Tibial artery (tissue), 4 donors: ENCODE measurements at regions not wholly inside any gene's neighbourhood (a gene's known extent, or its start where the extent isn't known, plus 50 kb on each side); places are given as distances from the start of the nearest gene placed in this dataset.

Experiments
- DNase-seq, 2 donors: peaks; one replicate each; pipeline ENCODE4 v3.0.0-alpha.2; 2019
- H3K27ac ChIP-seq, 2 donors: fragments of 200-600 bp; sonication (generic) in 1 of 2; 1 replicate in 1 of 2; 2 replicates in 1 of 2; pipeline ENCODE4 v1.5.1; 2018 to 2019; ENCODE audit warnings: mild to moderate bottlenecking in 1 of 2
- H3K27me3 ChIP-seq, 2 donors: fragments of 200-600 bp; sonication (generic) in 1 of 2; one replicate each; pipeline versions ENCODE4 v1.5.1 to v1.6.0; 2016 to 2019
- H3K36me3 ChIP-seq, 3 donors: fragments of 200-600 bp; sonication (generic) in 2 of 3; one replicate each; pipeline ENCODE4 v1.5.1; 2016 to 2019; ENCODE audit warnings: mild to moderate bottlenecking in 2 of 3
- H3K4me1 ChIP-seq, 4 donors: fragments of 200-600 bp; sonication (generic) in 2 of 4; 1 replicate in 3 of 4; 2 replicates in 1 of 4; pipeline ENCODE4 v1.5.1; 2016 to 2019
- H3K4me3 ChIP-seq, 2 donors: fragments of 200-600 bp; sonication (generic) in 1 of 2; 1 replicate in 1 of 2; 2 replicates in 1 of 2; pipeline ENCODE4 v1.5.1; 2018 to 2019; ENCODE audit warnings: mild to moderate bottlenecking in 2 of 2
- H3K9me3 ChIP-seq, 3 donors: fragments of 200-600 bp; sonication (generic) in 1 of 3; one replicate each; pipeline ENCODE4 v1.5.1; 2016 to 2019
- intact Hi-C: fragments of 100-400 bp; cut with DNase I; formaldehyde crosslinking; loops from one replicate; pipeline ENCODE4 v1.15.0; 2023; ENCODE audit warnings: low total_unique reads
- TF ChIP-seq, protein P1 (sequence below), 2 experiments: fragments of 200-600 bp in 1 of 2; fragments of 450-650 bp in 1 of 2; IDR thresholded peaks; one replicate each; pipeline ENCODE4 v1.5.1; 2017 to 2019; ENCODE audit warnings: antibody characterized with exemption in 2 of 2, mild to moderate bottlenecking in 1 of 2, moderate library complexity in 1 of 2

DNA sequence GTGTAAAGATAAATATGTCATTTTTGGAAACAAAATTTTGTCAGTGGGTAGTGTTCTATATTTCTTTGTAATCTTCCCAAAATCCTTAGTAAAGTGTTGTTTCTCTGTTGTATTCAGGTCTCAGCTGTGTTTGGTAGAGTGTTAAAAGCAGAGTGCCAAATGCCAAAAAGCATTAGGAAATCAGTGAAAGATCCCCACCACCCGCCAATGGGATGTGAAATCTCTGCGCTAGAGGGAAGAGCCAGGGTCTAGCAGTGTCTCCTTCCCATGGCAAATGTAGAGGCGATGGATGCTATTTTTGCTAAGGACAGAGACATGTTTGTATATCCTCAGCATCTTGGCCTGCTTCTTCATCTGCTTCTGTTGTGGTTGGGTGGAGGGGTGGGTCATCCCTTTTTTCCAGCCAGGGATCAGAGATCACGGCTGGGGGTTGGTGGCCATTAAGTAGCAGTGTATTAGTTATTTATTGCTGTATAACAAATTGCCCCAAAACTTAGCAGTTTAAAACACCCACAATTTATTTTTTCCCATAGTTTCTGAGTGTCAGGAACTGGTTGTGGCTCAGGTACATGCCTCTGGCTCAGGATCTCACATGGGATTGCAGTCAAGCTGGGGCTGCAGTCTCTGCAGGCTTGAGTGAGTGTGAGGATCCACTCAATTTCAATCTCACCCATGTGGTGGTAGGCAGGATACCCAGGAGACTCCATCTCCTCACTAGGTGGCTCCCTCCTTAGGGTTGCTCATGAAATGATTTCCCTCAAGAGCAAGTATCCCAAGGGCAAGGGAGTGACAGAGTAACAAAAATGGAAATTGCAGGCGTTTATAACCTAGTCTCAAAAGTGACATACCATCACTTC is 211.9 kb downstream of the MYCN start:
- no peak overlapping the region for H3K4me3 ChIP-seq
- intact Hi-C loops, result no loop called here
- H3K4me1 ChIP-seq, result no peaks in the 10 kb centered on the region
- H3K27ac ChIP-seq, result no peak overlapping the region
- TF ChIP-seq, protein P1, sequence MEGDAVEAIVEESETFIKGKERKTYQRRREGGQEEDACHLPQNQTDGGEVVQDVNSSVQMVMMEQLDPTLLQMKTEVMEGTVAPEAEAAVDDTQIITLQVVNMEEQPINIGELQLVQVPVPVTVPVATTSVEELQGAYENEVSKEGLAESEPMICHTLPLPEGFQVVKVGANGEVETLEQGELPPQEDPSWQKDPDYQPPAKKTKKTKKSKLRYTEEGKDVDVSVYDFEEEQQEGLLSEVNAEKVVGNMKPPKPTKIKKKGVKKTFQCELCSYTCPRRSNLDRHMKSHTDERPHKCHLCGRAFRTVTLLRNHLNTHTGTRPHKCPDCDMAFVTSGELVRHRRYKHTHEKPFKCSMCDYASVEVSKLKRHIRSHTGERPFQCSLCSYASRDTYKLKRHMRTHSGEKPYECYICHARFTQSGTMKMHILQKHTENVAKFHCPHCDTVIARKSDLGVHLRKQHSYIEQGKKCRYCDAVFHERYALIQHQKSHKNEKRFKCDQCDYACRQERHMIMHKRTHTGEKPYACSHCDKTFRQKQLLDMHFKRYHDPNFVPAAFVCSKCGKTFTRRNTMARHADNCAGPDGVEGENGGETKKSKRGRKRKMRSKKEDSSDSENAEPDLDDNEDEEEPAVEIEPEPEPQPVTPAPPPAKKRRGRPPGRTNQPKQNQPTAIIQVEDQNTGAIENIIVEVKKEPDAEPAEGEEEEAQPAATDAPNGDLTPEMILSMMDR (IDR thresholded peaks at IDR 0.05), result no peak
- H3K9me3 ChIP-seq, result no peaks in the 10 kb centered on the region
- no peaks in the 10 kb centered on the region for H3K27me3 ChIP-seq
- no peaks in the 10 kb centered on the region for H3K36me3 ChIP-seq
- no peak for DNase-seq

DNA sequence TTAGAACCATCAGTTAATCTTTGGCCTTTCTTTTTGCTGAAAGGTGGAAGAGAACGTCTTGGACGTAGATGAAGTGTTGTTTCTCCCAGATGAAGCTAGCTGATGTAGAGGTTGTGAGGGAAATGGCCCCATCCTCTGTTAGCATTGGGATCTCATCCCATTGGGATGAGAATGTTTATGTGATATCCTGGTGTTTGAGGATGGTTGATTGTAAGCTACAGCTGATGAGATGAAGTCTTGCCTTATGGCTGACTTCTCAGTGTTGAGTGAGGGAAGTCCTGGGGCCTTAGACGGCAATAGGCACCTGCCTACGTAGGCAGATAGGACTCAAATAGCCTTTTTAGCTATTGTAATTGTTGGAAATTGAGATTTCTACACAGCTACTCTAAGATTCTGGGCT is 211.3 kb downstream of the MYCN start:
- Histone ChIP-seq H3K36me3 (no peaks in the 10 kb centered on the region), H3K9me3 (no peaks in the 10 kb centered on the region), H3K4me1 (no peaks in the 10 kb centered on the region), H3K27me3 (no peaks in the 10 kb centered on the region), H3K4me3 (no peak overlapping the region), H3K27ac (no peak overlapping the region)
- no peak for DNase-seq
- TF ChIP-seq, protein P1 (IDR thresholded peaks at IDR 0.05), result no peak
- intact Hi-C loops, result no loop called here

DNA sequence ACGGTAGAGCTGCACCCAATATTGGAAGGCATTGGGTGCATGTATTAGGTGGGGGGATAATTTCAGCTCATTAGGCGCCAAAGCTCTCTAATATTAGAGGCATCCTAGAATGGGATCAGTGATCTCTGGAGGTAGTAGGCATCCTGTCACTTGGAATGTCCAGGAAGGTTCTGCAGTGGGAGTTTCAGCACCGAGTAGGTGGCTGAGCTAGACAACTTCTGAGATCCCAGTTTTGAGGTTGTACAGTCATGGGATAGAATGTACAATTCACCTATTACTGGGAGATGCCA is 210.9 kb downstream of the MYCN start:
- H3K27ac ChIP-seq, result no peak overlapping the region
- intact Hi-C loops, result no loop called here
- no peaks in the 10 kb centered on the region for H3K9me3 ChIP-seq
- TF ChIP-seq, protein P1 (IDR thresholded peaks at IDR 0.05), result no peak
- no peaks in the 10 kb centered on the region for H3K36me3 ChIP-seq
- DNase-seq, result no peak
- H3K27me3 ChIP-seq, result no peaks in the 10 kb centered on the region
- H3K4me1 ChIP-seq, result no peaks in the 10 kb centered on the region
- H3K4me3 ChIP-seq, result no peak overlapping the region

GRCh38 chr2:16150456-16151280 is 210.3 kb downstream of the MYCN start:
- H3K4me1 ChIP-seq, result no peaks in the 10 kb centered on the region
- no peaks in the 10 kb centered on the region for H3K27me3 ChIP-seq
- no peak overlapping the region for H3K27ac ChIP-seq
- H3K36me3 ChIP-seq, result no peaks in the 10 kb centered on the region
- H3K4me3 ChIP-seq, result no peak overlapping the region
- H3K9me3 ChIP-seq, result no peaks in the 10 kb centered on the region
- TF ChIP-seq, protein P1 (IDR thresholded peaks at IDR 0.05), result no peak
- DNase-seq, result no peak
- intact Hi-C loops, result no loop called here

DNA sequence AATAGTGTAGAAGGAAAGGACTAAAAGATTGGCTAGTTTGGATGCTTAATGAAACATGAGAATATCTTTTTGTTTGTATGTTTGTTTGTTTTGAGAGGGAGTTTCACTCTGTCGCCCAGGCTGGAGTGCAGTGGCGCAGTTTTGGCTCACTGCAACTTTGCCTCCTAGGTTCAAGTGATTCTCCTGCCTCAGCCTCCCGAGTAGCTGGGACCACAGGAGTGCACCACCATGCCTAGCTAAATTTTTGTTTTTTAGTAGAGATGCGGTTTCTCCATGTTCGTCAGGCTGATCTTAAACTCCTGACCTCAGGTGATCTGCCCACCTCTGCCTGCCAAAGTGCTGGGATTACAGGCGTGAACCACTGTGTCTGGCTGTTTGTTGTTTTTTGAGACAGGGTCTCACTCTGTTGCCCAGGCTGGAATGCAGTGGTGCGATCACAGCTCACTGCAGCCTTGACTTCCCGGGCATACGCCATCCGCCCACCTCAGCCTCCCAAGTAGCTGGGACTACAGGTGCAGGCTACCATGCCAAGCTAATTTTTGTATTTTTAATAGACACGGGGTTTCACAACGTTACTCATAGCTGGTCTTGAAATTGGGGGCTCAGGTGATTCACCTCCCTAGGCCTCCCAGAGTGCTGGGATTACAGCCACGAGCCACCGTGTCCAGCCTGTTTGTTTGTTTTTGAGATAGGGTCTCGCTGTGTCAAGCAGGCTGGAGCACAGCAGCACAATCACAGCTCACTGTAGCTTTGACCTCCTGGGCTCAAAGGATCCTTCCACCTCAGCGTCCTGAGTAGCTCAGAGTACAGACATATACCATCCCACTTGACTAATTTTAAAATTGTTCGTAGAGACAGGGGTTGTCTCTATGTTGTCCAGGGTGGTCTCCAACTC is 209.2 kb downstream of the MYCN start:
- Histone ChIP-seq H3K36me3 (no peaks in the 10 kb centered on the region), H3K9me3 (no peaks in the 10 kb centered on the region), H3K4me1 (no peaks in the 10 kb centered on the region), H3K27ac (no peak overlapping the region), H3K27me3 (no peaks in the 10 kb centered on the region), H3K4me3 (no peak overlapping the region)
- intact Hi-C loops, result no loop called here
- TF ChIP-seq, protein P1 (IDR thresholded peaks at IDR 0.05), result no peak
- no peak for DNase-seq
